H9 (cell line): ENCODE measurements at regions not wholly inside any gene's neighbourhood (a gene's known extent, or its start where the extent isn't known, plus 50 kb on each side); places are given as distances from the start of the nearest gene placed in this dataset.

Source experiments
- DNase-seq: peaks from one replicate; pipeline ENCODE4 v3.0.0-alpha.2; 2017
- H2AFZ ChIP-seq: one replicate; pipeline ENCODE4 v1.6.1; 2013; ENCODE audit warnings: mild to moderate bottlenecking, low read length, control low read depth, moderate library complexity
- H2AK5ac ChIP-seq: 2 replicates; pipeline ENCODE4 v1.6.1; 2013; ENCODE audit warnings: low read length, control low read depth, mixed read lengths; ENCODE audit not compliant: insufficient read length
- H2BK120ac ChIP-seq: one replicate; pipeline ENCODE4 v1.6.1; 2013; ENCODE audit warnings: low read depth, mild to moderate bottlenecking, low read length, control low read depth, inconsistent platforms; ENCODE audit not compliant: poor library complexity, severe bottlenecking
- H2BK12ac ChIP-seq: 2 replicates; pipeline ENCODE4 v1.6.1; 2013; ENCODE audit warnings: low read length, control low read depth, mixed read lengths, low read depth; ENCODE audit not compliant: insufficient read length
- H2BK15ac ChIP-seq: 2 replicates; pipeline ENCODE4 v1.6.1; 2013; ENCODE audit warnings: low read depth, low read length, control low read depth
- H2BK20ac ChIP-seq: one replicate; pipeline ENCODE4 v1.6.1; 2013; ENCODE audit warnings: low read depth, mild to moderate bottlenecking, low read length, control low read depth, inconsistent platforms; ENCODE audit not compliant: poor library complexity, severe bottlenecking
- H2BK5ac ChIP-seq: 2 replicates; pipeline ENCODE4 v1.6.1; 2013; ENCODE audit warnings: low read length, control low read depth, mixed read lengths; ENCODE audit not compliant: insufficient read length
- H3K14ac ChIP-seq: 2 replicates; pipeline ENCODE4 v1.6.1; 2013; ENCODE audit warnings: low read length, control low read depth; ENCODE audit not compliant: insufficient read depth
- H3K18ac ChIP-seq: 2 replicates; pipeline ENCODE4 v1.6.1; 2013; ENCODE audit warnings: low read depth, mild to moderate bottlenecking, mixed read lengths, low read length, control low read depth; ENCODE audit not compliant: insufficient read length
- H3K23ac ChIP-seq: 2 replicates; pipeline ENCODE4 v1.6.1; 2013; ENCODE audit warnings: low read length, control low read depth, mixed read lengths, low read depth; ENCODE audit not compliant: insufficient read length
- H3K23me2 ChIP-seq: 2 replicates; pipeline ENCODE4 v1.6.1; 2013; ENCODE audit warnings: low read depth, mild to moderate bottlenecking, mixed read lengths, low read length, control low read depth; ENCODE audit not compliant: insufficient read length, poor library complexity, severe bottlenecking
- H3K27ac ChIP-seq: 2 replicates; pipeline ENCODE4 v1.5.1; 2013; ENCODE audit warnings: low read length, control low read depth, mixed read lengths, low read depth; ENCODE audit not compliant: insufficient read length
- H3K27me3 ChIP-seq: 2 replicates; pipeline ENCODE4 v1.6.1; 2013; ENCODE audit warnings: low read length, control low read depth, inconsistent platforms; ENCODE audit not compliant: insufficient read depth
- H3K4ac ChIP-seq: 2 replicates; pipeline ENCODE4 v1.6.1; 2013; ENCODE audit warnings: low read depth, mild to moderate bottlenecking, control low read depth, inconsistent platforms, low read length, moderate library complexity
- H3K4me1 ChIP-seq: 2 replicates; pipeline ENCODE4 v1.6.1; 2013; ENCODE audit warnings: low read length, control low read depth, inconsistent platforms; ENCODE audit not compliant: insufficient read depth
- H3K4me2 ChIP-seq: 2 replicates; pipeline ENCODE4 v1.6.1; 2013; ENCODE audit warnings: low read length, control low read depth, mixed read lengths; ENCODE audit not compliant: insufficient read length, insufficient read depth
- H3K56ac ChIP-seq: 2 replicates; pipeline ENCODE4 v1.6.1; 2013; ENCODE audit warnings: low read depth, mild to moderate bottlenecking, mixed read lengths, low read length, control low read depth; ENCODE audit not compliant: insufficient read length
- H3K79me1 ChIP-seq: 2 replicates; pipeline ENCODE4 v1.6.1; 2013; ENCODE audit warnings: low read depth, mild to moderate bottlenecking, moderate library complexity, low read length, control low read depth, inconsistent platforms; ENCODE audit not compliant: insufficient read depth, poor library complexity, severe bottlenecking
- H3K79me2 ChIP-seq: 2 replicates; pipeline ENCODE4 v1.6.1; 2013; ENCODE audit warnings: low read length, control low read depth, inconsistent platforms; ENCODE audit not compliant: insufficient read depth
- H3K9ac ChIP-seq: 2 replicates; pipeline ENCODE4 v1.6.1; 2013; ENCODE audit warnings: low read length, control low read depth, mixed read lengths; ENCODE audit not compliant: insufficient read length; ENCODE audit errors: extremely low read depth
- H3K9me3 ChIP-seq: one replicate; pipeline ENCODE4 v1.6.1; 2013; ENCODE audit warnings: low read depth, low read length, inconsistent platforms; ENCODE audit not compliant: control insufficient read depth
- H3T11ph ChIP-seq: one replicate; pipeline ENCODE4 v1.6.1; 2013; ENCODE audit warnings: mild to moderate bottlenecking, low read length, control low read depth, inconsistent platforms
- H4K20me1 ChIP-seq: one replicate; pipeline ENCODE4 v1.6.1; 2013; ENCODE audit not compliant: control insufficient read depth, insufficient read length, insufficient read depth
- H4K5ac ChIP-seq: 2 replicates; pipeline ENCODE4 v1.6.1; 2013; ENCODE audit warnings: low read depth, mild to moderate bottlenecking, mixed read lengths, low read length, control low read depth; ENCODE audit not compliant: insufficient read length
- H4K8ac ChIP-seq: replicated peaks from 2 replicates; pipeline ENCODE4 v1.6.1; 2013; ENCODE audit warnings: low read length, control low read depth, mixed read lengths, low read depth; ENCODE audit not compliant: insufficient read length
- H4K91ac ChIP-seq: 2 replicates; pipeline ENCODE4 v1.6.1; 2013; ENCODE audit warnings: low read depth, mild to moderate bottlenecking, moderate library complexity, mixed read lengths, low read length, control low read depth; ENCODE audit not compliant: insufficient read length
- H3K27ac Mint-ChIP-seq, 3 experiments: 2 replicates in 2 of 3; 3 replicates in 1 of 3; pipeline ENCODE4 v1.8.0; 2020 to 2021; ENCODE audit warnings: mixed read lengths in 3 of 3, mild to moderate bottlenecking in 1 of 3, moderate library complexity in 1 of 3
- H3K27me3 Mint-ChIP-seq: 2 replicates; pipeline ENCODE4 v1.8.0; 2021; ENCODE audit warnings: low read depth, mild to moderate bottlenecking, moderate library complexity, mixed read lengths
- H3K36me3 Mint-ChIP-seq, 3 experiments: 2 replicates in 2 of 3; 3 replicates in 1 of 3; pipeline ENCODE4 v1.8.0; 2020 to 2021; ENCODE audit warnings: low read depth in 3 of 3, mixed read lengths in 3 of 3; ENCODE audit not compliant: insufficient read depth in 1 of 3
- H3K4me1 Mint-ChIP-seq, 2 experiments: 2 replicates each; pipeline ENCODE4 v1.8.0; 2020; ENCODE audit warnings: mixed read lengths in 2 of 2
- H3K4me3 Mint-ChIP-seq, 2 experiments: 2 replicates in 1 of 2; 3 replicates in 1 of 2; pipeline ENCODE4 v1.8.0; 2020 to 2021; ENCODE audit warnings: mild to moderate bottlenecking in 2 of 2, mixed read lengths in 2 of 2, moderate library complexity in 1 of 2
- H3K9me3 Mint-ChIP-seq, 2 experiments: 2 replicates in 1 of 2; 3 replicates in 1 of 2; pipeline ENCODE4 v1.8.0; 2020; ENCODE audit warnings: mild to moderate bottlenecking in 2 of 2, mixed read lengths in 2 of 2, moderate library complexity in 1 of 2
- CTCF ChIP-seq: fragments of 200-600 bp; sonication (generic); conservative IDR thresholded peaks from 3 replicates; pipeline ENCODE4 v1.8.0; 2021; ENCODE audit warnings: antibody characterized with exemption, mild to moderate bottlenecking
- WGBS: extraction: QIAGEN DNeasy Blood & Tissue Kit; methylation state at CpG from one replicate; pipeline ENCODE4 v1.1.7; 2013; ENCODE audit warnings: missing lambda C conversion rate, low lambda C conversion rate, mixed read lengths; ENCODE audit not compliant: insufficient read length; ENCODE audit errors: extremely low coverage; 5-methylcytosine and 5-hydroxymethylcytosine counted together

DNA sequence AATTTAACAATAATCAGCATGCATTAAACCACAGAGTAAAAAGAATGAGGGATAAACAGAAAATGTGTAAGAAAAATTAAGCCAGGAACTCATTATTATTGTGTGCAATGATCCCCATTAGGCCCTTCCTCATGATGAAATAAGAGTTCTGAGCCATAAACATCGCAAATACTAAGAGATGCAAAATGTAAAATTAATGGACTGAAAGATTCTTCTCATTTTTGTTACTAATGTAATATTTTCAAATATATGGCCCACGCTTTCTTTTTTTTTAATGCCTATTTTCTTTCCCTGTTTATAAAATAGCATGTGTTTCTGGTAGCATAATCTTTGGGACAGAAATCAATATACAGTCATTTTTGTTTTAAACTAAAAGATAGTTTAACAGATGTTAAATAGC, 281.0 kb downstream of the PDGFC start:
- no peak overlapping the region for H2AFZ ChIP-seq
- H3K27ac Mint-ChIP-seq, result no peak overlapping the region
- H2BK20ac ChIP-seq, result no peak overlapping the region
- no peaks in the 10 kb centered on the region for H3K27me3 ChIP-seq
- H3K79me1 ChIP-seq, result no peaks in the 10 kb centered on the region
- H2AK5ac ChIP-seq, result no peak overlapping the region
- no peak overlapping the region for H3T11ph ChIP-seq
- H3K27me3 Mint-ChIP-seq, result no peaks in the 10 kb centered on the region
- WGBS, result no CpG with 5 or more reads among the region's 2 CpGs
- no peak overlapping the region for H3K4me3 Mint-ChIP-seq
- no peaks in the 10 kb centered on the region for H3K9me3 Mint-ChIP-seq
- no peak overlapping the region for H2BK12ac ChIP-seq
- H4K8ac ChIP-seq, result no peak overlapping the region
- no peak overlapping the region for H4K5ac ChIP-seq
- H3K4me2 ChIP-seq, result no peak overlapping the region
- no peak overlapping the region for H3K9ac ChIP-seq
- H4K91ac ChIP-seq, result no peak overlapping the region
- H4K20me1 ChIP-seq, result no peaks in the 10 kb centered on the region
- no peaks in the 10 kb centered on the region for H3K79me2 ChIP-seq
- H3K14ac ChIP-seq, result no peak overlapping the region
- no peak overlapping the region for H2BK120ac ChIP-seq
- H3K4ac ChIP-seq, result no peak overlapping the region
- no peak for TF ChIP-seq CTCF
- no peaks in the 10 kb centered on the region for H3K4me1 Mint-ChIP-seq
- no peak overlapping the region for H3K56ac ChIP-seq
- no peak overlapping the region for H2BK5ac ChIP-seq
- no peak overlapping the region for H3K18ac ChIP-seq
- no peak overlapping the region for H2BK15ac ChIP-seq
- no peak for DNase-seq
- H3K36me3 Mint-ChIP-seq, result no peaks in the 10 kb centered on the region
- no peak overlapping the region for H3K23ac ChIP-seq
- H3K9me3 ChIP-seq, result no peaks in the 10 kb centered on the region
- H3K23me2 ChIP-seq, result no peaks in the 10 kb centered on the region
- H3K4me1 ChIP-seq, result no peaks in the 10 kb centered on the region
- no peak overlapping the region for H3K27ac ChIP-seq
